GM23338 (cell line): ENCODE measurements at regions not wholly inside any gene's neighbourhood (a gene's known extent, or its start where the extent isn't known, plus 50 kb on each side); places are given as distances from the start of the nearest gene placed in this dataset.
A peak's percentile ranks its signal among the peaks of the same experiment; 100 is the strongest.

Experiments
- ATAC-seq: fragments of 200-7000 bp; cut with Tn5 transposase; 3 replicates; pipeline ENCODE4 v1.9.1; 2020
- DNase-seq: peaks from one replicate; pipeline ENCODE4 v3.0.0-alpha.2; 2015; ENCODE audit warnings: low spot score
- H2AFZ ChIP-seq: fragments of 200-600 bp; sonication (generic); 2 replicates; pipeline ENCODE4 v1.8.0; 2016; ENCODE audit warnings: antibody characterized with exemption, mild to moderate bottlenecking, moderate library complexity
- H3F3A ChIP-seq: fragments of 200-600 bp; sonication (generic); replicated peaks from 2 replicates; pipeline ENCODE4 v1.8.0; 2017; ENCODE audit warnings: antibody characterized with exemption, mixed run types, low read depth
- H3K27ac ChIP-seq: fragments of 200-600 bp; sonication (generic); 2 replicates; pipeline ENCODE4 v1.6.1; 2016; ENCODE audit warnings: low read depth
- H3K27me3 ChIP-seq: fragments of 200-600 bp; sonication (generic); 2 replicates; pipeline ENCODE4 v1.8.0; 2016; ENCODE audit warnings: mild to moderate bottlenecking, mixed run types, moderate library complexity; ENCODE audit not compliant: insufficient read depth
- H3K36me3 ChIP-seq: fragments of 200-600 bp; sonication (generic); 2 replicates; pipeline ENCODE4 v1.8.0; 2016; ENCODE audit warnings: mild to moderate bottlenecking; ENCODE audit not compliant: insufficient read depth
- H3K4me1 ChIP-seq: fragments of 200-600 bp; sonication (generic); 2 replicates; pipeline ENCODE4 v1.8.0; 2016; ENCODE audit warnings: mild to moderate bottlenecking, moderate library complexity; ENCODE audit not compliant: insufficient read depth
- H3K4me2 ChIP-seq: fragments of 200-600 bp; sonication (generic); 2 replicates; pipeline ENCODE4 v1.7.1; 2017; ENCODE audit warnings: mixed run types
- H3K4me3 ChIP-seq: fragments of 200-600 bp; sonication (generic); 2 replicates; pipeline ENCODE4 v1.6.1; 2016; ENCODE audit warnings: mixed run types
- H3K79me2 ChIP-seq: fragments of 200-600 bp; sonication (generic); replicated peaks from 2 replicates; pipeline ENCODE4 v1.8.0; 2017; ENCODE audit warnings: mild to moderate bottlenecking; ENCODE audit not compliant: insufficient read depth
- H3K9me2 ChIP-seq: fragments of 200-600 bp; sonication (generic); 2 replicates; pipeline ENCODE4 v1.8.0; 2017; ENCODE audit not compliant: insufficient read depth
- H4K20me1 ChIP-seq: fragments of 200-600 bp; sonication (generic); replicated peaks from 2 replicates; pipeline ENCODE4 v1.8.0; 2017; ENCODE audit warnings: mild to moderate bottlenecking; ENCODE audit not compliant: insufficient read depth
- H3K27ac Mint-ChIP-seq: 2 replicates; pipeline ENCODE4 v1.8.0; 2020; ENCODE audit warnings: inconsistent platforms, mild to moderate bottlenecking, moderate library complexity, mixed read lengths
- H3K27me3 Mint-ChIP-seq: 3 replicates; pipeline ENCODE4 v1.8.0; 2022; ENCODE audit warnings: low read depth, mild to moderate bottlenecking, moderate library complexity, mixed read lengths, inconsistent platforms; ENCODE audit not compliant: insufficient read depth, poor library complexity
- H3K36me3 Mint-ChIP-seq: 3 replicates; pipeline ENCODE4 v1.8.0; 2021; ENCODE audit warnings: low read depth, mild to moderate bottlenecking, inconsistent platforms, moderate library complexity, mixed read lengths
- H3K4me1 Mint-ChIP-seq: 3 replicates; pipeline ENCODE4 v1.8.0; 2020; ENCODE audit warnings: mild to moderate bottlenecking, inconsistent platforms, mixed read lengths
- H3K4me3 Mint-ChIP-seq: 3 replicates; pipeline ENCODE4 v1.8.0; 2021; ENCODE audit warnings: moderate library complexity, mild to moderate bottlenecking, inconsistent platforms, mixed read lengths
- H3K9me3 Mint-ChIP-seq: 3 replicates; pipeline ENCODE4 v1.8.0; 2020; ENCODE audit warnings: moderate library complexity, mild to moderate bottlenecking, inconsistent platforms, mixed read lengths
- CTCF ChIP-seq, 2 experiments: fragments of 200-600 bp in 1 of 2; sonication (generic) in 1 of 2; conservative IDR thresholded peaks; 2 replicates each; pipeline versions ENCODE4 v1.5.1 to v1.6.1; 2016 to 2017; ENCODE audit warnings: antibody characterized with exemption in 2 of 2, low read depth in 2 of 2, mild to moderate bottlenecking in 2 of 2, moderate library complexity in 1 of 2
- ETS1 ChIP-seq: IDR thresholded peaks from 2 replicates; pipeline ENCODE4 v1.6.1; 2016; ENCODE audit warnings: antibody characterized with exemption
- EZH2 ChIP-seq: fragments of 200-600 bp; sonication (generic); IDR thresholded peaks from one replicate; pipeline ENCODE4 v1.8.0; 2017; ENCODE audit warnings: antibody characterized with exemption, mild to moderate bottlenecking, low read depth; ENCODE audit not compliant: unreplicated experiment
- JUNB ChIP-seq: IDR thresholded peaks from one replicate; pipeline ENCODE4 v1.6.1; 2016; ENCODE audit warnings: antibody characterized with exemption; ENCODE audit not compliant: unreplicated experiment
- POLR2AphosphoS5 ChIP-seq: IDR thresholded peaks from 2 replicates; pipeline ENCODE4 v1.6.1; 2016; ENCODE audit warnings: antibody characterized with exemption, low read depth
- REST ChIP-seq: IDR thresholded peaks from one replicate; pipeline ENCODE4 v1.6.1; 2018; ENCODE audit warnings: antibody characterized with exemption; ENCODE audit not compliant: unreplicated experiment
- ZNF462 ChIP-seq: fragments of 250-450 bp; sonication (Bioruptor Pico); IDR thresholded peaks from 2 replicates; pipeline ENCODE4 v1.5.0; 2020; ENCODE audit warnings: mild to moderate bottlenecking, moderate library complexity

- no peak for TF ChIP-seq REST
Observed at GRCh38 chr13:70363991-70364390, 255.7 kb upstream of the KLHL1 start (continued).

GRCh38 chr13:70362820-70363570 lies 254.7 kb upstream of the KLHL1 start:
- Histone ChIP-seq H3K4me3 (no peak overlapping the region), H2AFZ (peak overlapping the region; percentile 45; the same call in 1 of the 2 replicates), H4K20me1 (no peaks in the 10 kb centered on the region), H3K36me3 (no peaks in the 10 kb centered on the region), H3K27me3 (no peaks in the 10 kb centered on the region), H3K4me1 (no peaks in the 10 kb centered on the region), H3F3A (no peaks in the 10 kb centered on the region), H3K27ac (no peak overlapping the region), H3K4me2 (no peak overlapping the region), H3K79me2 (no peaks in the 10 kb centered on the region), H3K9me2 (no peaks in the 10 kb centered on the region)
- H3K27ac Mint-ChIP-seq, result no peak overlapping the region
- H3K9me3 Mint-ChIP-seq, result no peaks in the 10 kb centered on the region
- peak; percentile 7 for DNase-seq
- H3K27me3 Mint-ChIP-seq, result no peaks in the 10 kb centered on the region
- no peaks in the 10 kb centered on the region for H3K36me3 Mint-ChIP-seq
- H3K4me1 Mint-ChIP-seq, result no peaks in the 10 kb centered on the region; the same call in 1 of the 3 replicates
- H3K4me3 Mint-ChIP-seq, result no peak overlapping the region
- ATAC-seq, result no peak; the same call in 2 of the 3 replicates
- TF ChIP-seq ETS1 (no peak), ZNF462 (CRISPR knock-in tag) (no peak), JUNB (no peak), CTCF (conservative IDR thresholded peaks at IDR 0.05; ENCODE audit: low read depth in 2 of 2) (no peak), REST (no peak), EZH2 (no peak), POLR2AphosphoS5 (no peak)
